ENCODE measurements at regions not wholly inside any gene's neighbourhood (a gene's known extent, or its start where the extent isn't known, plus 50 kb on each side); places are given as distances from the start of the nearest gene placed in this dataset.

GRCh38 chr7:132072873-132073272 is 503.4 kb downstream of the PLXNA4 start:
- no peak for DNase-seq

DNA sequence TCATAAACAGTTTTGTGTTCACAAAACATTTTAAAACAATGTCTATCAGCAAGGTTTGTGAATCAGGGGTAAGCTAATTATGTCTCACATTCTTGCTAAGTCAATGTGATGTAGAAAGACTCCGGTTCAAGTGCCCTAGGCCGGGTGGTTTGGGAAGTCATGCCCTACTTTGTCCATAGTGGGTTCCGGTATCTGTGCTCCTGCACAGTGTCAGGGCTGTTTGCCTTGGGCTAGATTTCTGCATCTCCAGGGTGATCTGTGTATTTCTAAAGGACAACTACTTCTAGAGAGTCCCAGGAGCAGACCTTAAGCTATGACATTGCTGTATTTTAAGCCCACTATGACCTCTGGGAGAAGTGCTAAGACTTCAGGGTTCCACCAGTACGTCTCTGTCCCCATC is 504.1 kb downstream of the PLXNA4 start:
- DNase-seq, result no peak

DNA sequence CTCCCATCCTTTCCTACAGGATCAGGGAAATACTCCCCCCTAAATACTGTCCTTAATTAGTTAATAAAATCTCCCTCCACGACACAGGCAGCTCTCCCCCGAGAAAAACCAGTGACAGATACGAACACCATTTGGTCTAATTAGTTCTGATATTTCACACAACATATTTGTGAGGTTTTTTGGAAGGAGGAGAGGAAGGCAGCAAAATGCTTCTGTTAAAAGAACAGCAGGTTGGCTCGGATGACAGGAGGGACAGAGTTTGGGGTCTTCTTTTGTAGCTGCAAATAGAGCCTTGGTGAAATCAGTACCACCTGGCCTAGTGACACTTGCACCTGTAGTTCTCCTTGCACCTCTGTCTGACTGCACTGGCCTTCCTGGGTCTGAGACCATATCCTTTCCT is 507.0 kb downstream of the PLXNA4 start:
- no peak for DNase-seq

GRCh38 chr7:132066761-132067171 is 509.5 kb downstream of the PLXNA4 start:
- peak; percentile 27 for DNase-seq

DNA sequence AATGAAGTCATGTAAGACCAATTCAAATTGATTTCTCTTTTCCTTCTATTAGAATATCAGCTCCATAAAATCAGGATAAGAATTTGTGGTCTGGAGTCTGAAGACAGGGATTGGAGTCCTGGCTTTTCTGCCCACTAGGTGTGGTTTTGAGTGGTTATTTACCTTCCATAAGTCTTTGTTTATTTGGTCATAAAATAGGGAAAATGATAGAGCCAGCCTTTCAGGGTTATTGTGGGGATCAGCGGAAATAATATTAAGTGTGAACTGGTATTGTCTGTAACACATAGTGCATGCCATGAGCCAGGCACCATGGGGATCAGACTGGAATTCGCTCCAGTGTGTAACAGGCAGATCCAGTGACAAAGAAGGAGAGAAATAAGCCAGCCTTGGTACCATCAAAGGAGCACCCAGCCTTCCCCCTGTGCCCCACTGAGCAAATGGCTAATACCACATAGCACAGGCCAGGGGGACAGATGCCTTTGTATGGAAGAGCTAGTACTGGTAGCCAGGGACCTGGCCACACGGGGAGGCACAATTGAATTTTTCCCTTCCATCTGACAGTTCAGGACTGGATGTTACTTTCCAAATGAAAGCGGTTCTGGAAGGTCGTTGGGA is 509.7 kb upstream of the PODXL start:
- no peak for DNase-seq

- peak; percentile 95 for DNase-seq
Measured at GRCh38 chr7:132065193-132065988, 509.0 kb upstream of the PODXL start.

DNA sequence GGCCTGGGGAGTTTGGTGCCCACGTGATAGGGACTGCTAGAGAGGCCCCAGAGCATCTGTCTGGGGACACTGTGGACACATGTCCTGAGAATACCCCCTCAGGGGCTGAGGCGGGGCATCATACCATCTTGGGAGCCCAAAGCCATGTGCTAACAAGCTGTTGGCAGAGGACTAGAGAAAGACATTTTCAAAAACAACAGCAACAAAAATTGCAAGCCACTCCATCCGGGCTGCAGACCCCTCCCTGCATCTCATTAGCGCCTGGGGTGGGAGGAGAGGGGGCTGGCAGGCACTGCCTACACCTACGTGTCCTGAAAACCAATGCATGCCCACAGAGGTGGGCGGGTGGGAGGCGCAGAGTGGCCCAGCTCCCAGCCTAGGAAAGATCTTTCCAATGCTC is 507.4 kb upstream of the PODXL start:
- DNase-seq, result no peak

DNA sequence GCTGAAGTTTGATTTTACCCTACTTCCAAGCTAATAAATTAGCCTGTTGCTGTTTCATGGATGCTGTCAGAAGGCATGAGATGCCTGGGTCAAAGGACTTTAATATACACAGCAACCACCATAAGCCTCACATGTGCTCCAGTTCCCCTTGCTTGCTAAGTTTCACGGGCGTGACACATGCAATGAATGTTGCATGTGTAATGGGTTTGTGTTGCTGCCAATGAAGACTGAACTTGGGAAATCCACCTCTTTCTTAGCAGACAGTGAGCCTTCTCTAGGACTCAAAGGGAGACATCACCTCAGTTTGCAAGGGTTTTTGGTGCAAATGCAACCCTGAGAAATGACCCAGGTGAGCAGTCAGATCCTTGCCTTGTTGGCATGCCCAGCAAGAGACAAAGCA is 505.5 kb upstream of the PODXL start:
- DNase-seq, result no peak

GRCh38 chr7:132059141-132059540 is 502.7 kb upstream of the PODXL start:
- no peak for DNase-seq

GRCh38 chr7:132055336-132056120 is 499.1 kb upstream of the PODXL start:
- no peak for DNase-seq

- DNase-seq, result no peak
Measured at GRCh38 chr7:132053871-132054270, 497.4 kb upstream of the PODXL start.

GRCh38 chr7:132051311-132051710 is 494.9 kb upstream of the PODXL start:
- DNase-seq, result no peak

- no peak for DNase-seq
Measured at GRCh38 chr7:132049462-132050304, 493.3 kb upstream of the PODXL start.

GRCh38 chr7:132045481-132045980 is 489.1 kb upstream of the PODXL start:
- DNase-seq, result no peak

- DNase-seq, result no peak
Measured at GRCh38 chr7:132045002-132045401, 488.6 kb upstream of the PODXL start.

DNA sequence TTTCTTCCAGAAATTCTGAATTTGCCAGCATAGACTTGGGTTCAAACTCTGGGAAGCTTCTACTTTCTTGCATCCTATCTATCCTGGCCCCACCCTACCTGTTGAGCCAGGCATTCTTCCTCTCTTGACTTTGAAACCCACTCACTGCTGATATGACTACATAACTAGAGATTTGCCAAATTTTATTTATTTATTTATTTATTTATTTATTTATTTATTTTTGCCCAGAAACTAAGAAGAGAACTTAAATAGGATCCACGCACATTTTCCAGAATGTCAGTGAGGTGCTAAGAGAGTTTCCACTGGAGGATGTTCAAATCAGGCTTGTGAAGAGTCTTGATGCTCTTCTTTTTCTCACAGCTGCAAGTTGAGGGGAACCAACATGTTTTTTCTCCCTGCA is 487.8 kb upstream of the PODXL start:
- no peak for DNase-seq

DNA sequence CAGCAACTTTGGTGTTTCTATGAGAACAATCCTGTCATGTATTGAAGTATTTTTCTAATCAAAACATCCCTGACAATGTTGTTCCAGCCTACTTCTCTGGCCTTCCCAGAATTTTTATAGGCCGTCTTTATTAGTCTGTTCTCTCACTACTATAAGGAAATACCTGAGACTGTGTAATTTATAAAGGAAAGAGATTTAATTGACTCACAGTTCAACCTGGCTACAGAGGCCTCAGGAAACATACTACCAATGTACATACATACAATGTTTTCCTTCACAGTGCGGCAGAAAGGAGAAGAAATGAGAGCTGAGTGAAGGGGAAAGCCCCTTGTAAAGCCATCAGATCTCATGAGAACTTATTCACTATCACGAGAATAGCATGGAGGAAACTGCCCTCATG is 484.7 kb upstream of the PODXL start:
- no peak for DNase-seq

DNA sequence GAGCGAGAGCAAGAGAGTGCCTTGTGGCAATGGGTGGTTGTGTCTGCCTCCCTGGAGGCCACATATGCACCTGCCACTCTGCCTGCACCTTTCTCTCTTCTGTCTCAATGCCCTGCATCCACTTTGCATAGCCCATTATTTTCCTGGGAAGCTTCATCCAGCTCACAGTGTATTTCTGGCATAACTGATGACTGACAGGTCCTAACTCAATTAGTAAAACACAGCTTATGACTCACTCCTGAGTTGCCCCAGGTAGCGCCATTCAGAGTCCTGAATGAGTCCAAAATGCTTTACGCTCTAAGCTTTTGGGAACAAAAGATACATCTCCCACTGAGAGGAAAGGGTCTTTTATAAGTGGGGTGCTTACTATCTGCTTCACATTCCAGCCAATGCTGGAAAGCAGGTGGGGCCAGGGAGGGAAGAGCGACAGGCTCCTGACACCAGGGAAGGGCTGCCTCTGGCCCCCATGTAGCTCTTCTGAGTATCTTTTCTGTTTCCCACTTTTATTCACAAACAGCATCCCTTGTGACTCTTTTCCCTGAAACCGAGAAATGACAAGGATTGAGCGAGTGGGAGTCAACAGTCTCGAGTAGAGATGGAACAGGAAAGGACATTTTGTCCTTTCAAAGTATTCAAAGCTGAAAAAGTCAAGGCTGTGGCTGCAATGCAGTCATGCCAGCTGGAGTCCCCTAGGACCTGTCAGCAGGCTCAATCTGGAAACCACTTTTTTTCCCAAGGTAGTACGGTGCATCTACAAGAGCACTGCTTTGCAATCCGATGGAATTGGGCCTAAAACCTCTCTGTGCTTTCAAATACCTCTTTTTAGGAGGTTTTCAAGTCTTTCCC is 479.3 kb upstream of the PODXL start:
- no peak for DNase-seq

DNA sequence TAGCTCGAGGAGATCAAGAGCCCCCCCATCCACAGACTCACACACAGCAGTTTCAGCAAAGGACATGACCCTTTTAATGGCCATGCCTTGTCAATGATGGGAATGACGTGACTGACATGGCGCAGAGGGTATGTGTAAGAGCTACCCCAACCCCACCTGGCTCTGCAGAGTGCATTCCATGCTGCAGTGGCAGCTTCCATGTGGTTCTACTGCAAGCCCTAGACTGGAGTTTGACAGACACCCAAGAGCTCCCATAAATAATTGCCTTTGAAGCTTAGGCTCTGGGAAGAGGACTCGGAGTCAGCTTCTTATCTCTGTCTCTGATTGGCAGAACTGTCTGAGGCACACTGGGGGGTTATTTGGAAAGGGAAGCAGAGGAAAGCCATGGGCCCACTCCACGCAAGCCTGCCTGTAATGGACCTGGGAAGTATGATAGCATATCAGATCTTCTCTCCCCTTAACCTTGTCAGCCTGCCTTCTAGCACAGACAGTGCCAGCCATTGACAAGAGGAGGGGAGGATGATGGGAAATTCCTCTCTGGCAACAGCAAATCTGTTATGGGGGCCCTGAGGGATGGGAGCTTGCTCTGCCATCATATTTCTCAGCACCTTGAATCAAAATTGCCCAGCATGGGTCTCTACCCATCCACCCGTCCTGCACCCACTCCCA is 478.5 kb upstream of the PODXL start:
- no peak for DNase-seq

DNA sequence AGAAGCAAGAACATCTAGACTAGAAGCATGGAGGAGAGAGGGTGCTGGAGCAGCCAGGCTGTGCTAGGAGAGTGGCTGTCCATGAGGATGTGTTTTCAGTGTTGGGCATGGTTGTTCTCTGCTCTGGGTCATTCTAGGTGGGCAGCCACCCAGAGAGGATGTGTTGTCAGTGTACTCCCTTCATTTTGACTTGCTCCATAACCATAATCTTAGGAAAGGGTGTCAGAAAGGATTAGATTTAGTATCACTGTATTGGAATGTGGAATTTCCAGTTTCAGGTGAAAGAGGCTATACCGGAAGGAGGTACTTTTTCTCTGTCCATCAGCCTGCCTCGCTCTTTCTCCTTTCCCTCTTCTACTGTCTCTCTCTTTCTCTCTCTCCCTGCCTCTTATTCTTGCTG is 474.5 kb upstream of the PODXL start:
- no peak for DNase-seq

GRCh38 chr7:132030086-132030568 is 473.7 kb upstream of the PODXL start:
- no peak for DNase-seq

Measured in HCEC 1CT (cell line).